Limb (tissue), 2 donors: ENCODE measurements at regions not wholly inside any gene's neighbourhood (a gene's known extent, or its start where the extent isn't known, plus 50 kb on each side); places are given as distances from the start of the nearest gene placed in this dataset.
A peak's percentile ranks its signal among the peaks of the same experiment; 100 is the strongest.
"Not testable (repeated sequence)": the region's sequence is repeated elsewhere in the genome, so short reads cannot be mapped to it uniquely, and the experiment has no call there.

ENCODE experiments used
- DNase-seq, 2 donors: peaks; one replicate each; pipeline ENCODE4 v3.0.0-alpha.2; 2016; ENCODE audit errors: extremely low spot score in 2 of 2

GRCh38 chr7:142604671-142605070 lies 144.6 kb upstream of the PRSS1 start:
- DNase-seq, result no peak

- peak; percentile 52 to 58 for DNase-seq
These were observed 145.3 kb upstream of the PRSS1 start for GRCh38 chr7:142603870-142604448.

GRCh38 chr7:142602756-142603155 lies 146.5 kb upstream of the PRSS1 start:
- DNase-seq, result no peak

GRCh38 chr7:142602183-142602582 lies 147.1 kb upstream of the PRSS1 start:
- no peak for DNase-seq

- no peak for DNase-seq
These were observed 151.0 kb upstream of the PRSS1 start for GRCh38 chr7:142598297-142598696.

GRCh38 chr7:142597547-142597946 lies 151.7 kb upstream of the PRSS1 start:
- DNase-seq, result no peak

- DNase-seq, result no peak
These were observed 153.3 kb upstream of the PRSS1 start for GRCh38 chr7:142595816-142596516.

- DNase-seq, result no peak
These were observed 155.2 kb upstream of the PRSS1 start for GRCh38 chr7:142594078-142594477.

- no peak for DNase-seq
These were observed 156.2 kb upstream of the PRSS1 start for GRCh38 chr7:142593106-142593505.

GRCh38 chr7:142592664-142593063 lies 156.6 kb upstream of the PRSS1 start:
- DNase-seq, result no peak

- DNase-seq, result no peak
These were observed 157.0 kb upstream of the PRSS1 start for GRCh38 chr7:142592231-142592630.

- DNase-seq, result no peak
These were observed 158.3 kb upstream of the PRSS1 start for GRCh38 chr7:142590830-142591457.

GRCh38 chr7:142590077-142590476 lies 159.2 kb upstream of the PRSS1 start:
- DNase-seq, result no peak

GRCh38 chr7:142587578-142588191 lies 161.6 kb upstream of the PRSS1 start:
- no peak for DNase-seq

GRCh38 chr7:142586611-142587010 lies 162.7 kb upstream of the PRSS1 start:
- no peak for DNase-seq

- no peak for DNase-seq
These were observed 163.8 kb upstream of the PRSS1 start for GRCh38 chr7:142585425-142585824.

GRCh38 chr7:142584765-142585164 lies 164.5 kb upstream of the PRSS1 start:
- no peak for DNase-seq

GRCh38 chr7:142583446-142583845 lies 165.8 kb upstream of the PRSS1 start:
- DNase-seq, result peak in 1 of 2 donors; percentile 28

GRCh38 chr7:142582351-142582750 lies 166.9 kb upstream of the PRSS1 start:
- no peak for DNase-seq

- no peak for DNase-seq
These were observed 167.9 kb upstream of the PRSS1 start for GRCh38 chr7:142581341-142581740.

- no peak for DNase-seq
These were observed 169.3 kb upstream of the PRSS1 start for GRCh38 chr7:142579946-142580345.

- DNase-seq, result not testable (repeated sequence)
These were observed 173.9 kb upstream of the PRSS1 start for GRCh38 chr7:142575351-142575750.
